ENCODE measurements at regions not wholly inside any gene's neighbourhood (a gene's known extent, or its start where the extent isn't known, plus 50 kb on each side); places are given as distances from the start of the nearest gene placed in this dataset.
"Not testable (repeated sequence)": the region's sequence is repeated elsewhere in the genome, so short reads cannot be mapped to it uniquely, and the experiment has no call there.

DNA sequence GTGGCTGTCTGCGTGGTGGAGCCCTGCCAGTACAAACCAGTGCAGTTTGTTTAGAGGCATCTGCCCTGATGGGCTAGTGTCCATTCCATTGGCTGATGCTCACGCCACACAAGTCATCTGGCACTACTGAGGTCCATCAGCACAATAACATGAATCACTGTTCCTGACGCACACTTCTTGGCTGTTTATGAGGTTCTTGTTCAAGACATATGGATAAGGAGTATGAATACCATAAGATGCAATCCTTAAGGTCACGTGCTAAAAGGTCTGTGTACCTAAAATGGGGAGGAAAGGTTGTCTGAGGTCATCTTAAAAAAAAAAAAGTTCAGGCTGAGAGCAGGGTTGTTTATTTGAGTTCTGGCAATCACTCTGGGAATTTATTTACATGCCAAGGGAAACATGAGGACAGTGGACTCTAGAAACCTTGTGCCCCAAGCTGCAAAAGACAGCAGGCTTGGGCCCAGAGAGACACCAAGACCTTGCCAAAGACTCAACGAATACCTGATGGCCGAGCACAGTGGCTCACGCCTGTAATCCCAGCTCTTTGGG lies 54.1 kb upstream of the SHLD1 start:
- DNase-seq (ENCODE audit: low read depth in 3 of 3), result no peak

DNA sequence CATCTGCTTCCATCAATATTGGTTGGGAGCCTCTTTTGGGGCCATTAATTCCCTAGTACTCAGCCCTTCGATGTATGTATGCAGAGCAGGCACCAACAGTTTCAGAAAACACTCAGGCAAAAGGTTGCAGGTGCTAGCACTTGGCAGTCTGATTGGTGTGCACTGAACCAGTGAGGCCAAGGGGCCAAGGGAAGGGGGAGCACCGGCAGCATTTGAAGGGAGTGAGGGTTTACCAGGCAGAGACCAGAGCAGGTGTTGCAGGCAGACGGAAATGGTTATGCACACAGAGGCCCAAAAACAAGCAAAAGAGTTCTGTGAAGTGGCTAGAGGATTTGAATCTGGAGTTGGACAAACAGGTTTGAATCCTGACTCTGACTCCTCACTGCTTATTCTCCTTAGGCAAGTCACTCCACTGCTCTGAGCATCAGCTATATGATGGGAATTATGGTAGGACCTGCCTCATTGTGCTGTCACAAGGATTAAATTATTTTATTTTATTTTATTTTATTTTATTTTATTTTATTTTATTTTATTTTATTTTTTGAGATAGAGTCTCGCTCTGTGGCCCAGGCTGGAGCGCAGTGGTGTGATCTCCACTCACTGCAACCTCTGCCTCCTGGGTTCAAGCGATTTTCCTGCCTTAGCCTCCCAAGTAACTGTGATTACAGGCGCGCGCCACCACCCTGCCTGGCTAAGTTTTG lies 58.1 kb upstream of the SHLD1 start:
- DNase-seq (ENCODE audit: low read depth in 3 of 3), result no peak

DNA sequence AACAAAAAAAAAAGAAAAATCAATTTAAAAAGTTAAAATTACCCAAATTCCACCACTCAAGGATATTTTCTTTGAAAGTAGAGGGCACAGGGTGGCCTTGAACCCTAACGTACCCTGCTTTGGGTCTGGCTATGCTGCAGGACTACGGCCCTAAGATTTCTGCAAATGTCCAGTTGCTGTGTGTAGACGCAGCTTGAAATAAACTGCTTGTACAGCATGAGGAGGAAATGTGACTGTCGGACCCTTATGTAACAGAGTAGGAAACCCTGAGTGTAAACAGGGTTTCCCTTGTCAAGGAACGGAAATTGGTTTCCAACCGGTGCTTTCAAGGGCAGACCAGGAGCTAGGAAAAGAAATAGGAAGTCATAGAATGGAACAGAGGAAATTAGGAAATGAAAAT lies 60.7 kb upstream of the SHLD1 start:
- no peak for DNase-seq (ENCODE audit: low read depth in 3 of 3)

DNA sequence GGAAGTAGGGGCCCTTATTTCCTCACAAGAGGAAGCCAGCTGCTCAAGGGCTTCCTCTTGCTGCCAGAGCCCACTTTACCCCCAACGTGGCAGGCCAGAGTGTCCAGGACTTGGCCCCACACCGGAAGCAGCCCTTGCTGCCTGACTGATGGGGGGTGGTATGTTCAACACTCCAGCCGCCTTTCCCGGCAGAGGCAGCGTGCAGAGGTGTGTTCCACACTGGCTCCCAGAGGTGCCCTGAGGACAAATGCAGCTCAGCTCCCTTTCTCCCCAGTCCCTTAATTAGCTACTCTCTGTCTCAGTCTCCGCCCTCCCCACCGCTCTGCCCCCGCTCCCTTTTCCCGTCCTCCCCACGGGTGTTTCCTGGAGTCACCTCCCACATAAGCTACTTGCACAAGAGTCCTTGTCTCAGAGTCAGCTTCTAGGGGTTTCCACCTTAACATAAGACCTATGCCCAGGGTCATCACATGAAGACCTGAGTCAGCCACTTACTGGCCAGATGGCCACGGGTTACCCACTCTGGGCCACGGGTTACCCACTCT lies 61.7 kb upstream of the SHLD1 start:
- no peak for DNase-seq (ENCODE audit: low read depth in 3 of 3)

DNA sequence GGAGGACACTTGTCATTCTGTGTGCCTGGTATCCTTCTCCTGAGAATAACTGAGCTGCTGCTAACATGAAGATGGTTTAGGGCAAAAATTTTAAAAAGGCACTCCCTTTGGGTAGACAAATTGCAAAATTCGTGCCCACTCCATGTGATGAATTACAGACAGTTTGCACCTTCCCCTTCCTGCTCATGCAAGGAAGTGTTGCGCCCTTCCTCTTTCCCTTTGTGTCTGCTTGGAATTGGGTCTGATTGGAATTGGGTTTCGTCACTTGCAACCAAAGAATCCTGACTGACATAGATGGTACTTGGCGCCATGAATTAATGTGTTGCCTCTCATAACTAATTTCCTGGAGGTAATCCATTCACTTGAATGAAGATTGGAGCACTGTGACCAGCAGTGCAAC lies 62.3 kb upstream of the SHLD1 start:
- DNase-seq (ENCODE audit: low read depth in 3 of 3), result no peak

DNA sequence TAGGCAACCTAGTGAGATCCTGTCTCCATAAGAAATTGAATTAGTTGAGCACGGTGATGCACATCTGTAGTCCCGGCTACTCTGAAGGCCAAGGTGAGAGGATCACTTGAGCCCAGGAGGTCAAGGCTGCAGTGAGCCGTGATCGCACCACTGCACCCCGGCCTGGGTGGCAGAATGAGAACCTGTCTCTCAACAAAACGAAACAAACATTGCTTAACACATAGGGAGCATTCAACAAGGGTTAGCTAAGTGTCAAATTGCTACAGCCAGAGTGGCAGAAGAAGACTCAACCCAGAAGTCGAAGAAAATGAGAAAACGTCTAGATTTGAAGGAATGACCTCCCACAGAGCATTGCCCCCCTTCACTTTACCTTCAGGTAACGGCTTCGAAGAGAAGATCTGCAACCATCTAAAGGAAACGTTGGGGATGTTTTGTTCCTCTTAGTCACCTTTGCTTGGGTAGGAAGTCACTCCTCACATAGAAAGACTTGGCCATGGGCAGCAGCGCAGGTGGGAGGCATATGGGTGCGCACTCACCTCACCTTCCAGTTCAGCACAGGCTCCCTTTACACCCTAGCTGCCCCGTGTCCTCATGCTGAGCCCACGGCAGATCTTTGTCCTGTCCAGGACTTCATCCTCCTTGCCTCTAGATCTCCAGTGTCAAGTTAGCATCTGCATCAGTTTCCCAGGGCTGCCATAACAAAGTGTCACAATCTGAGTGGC lies 63.7 kb upstream of the SHLD1 start:
- DNase-seq (ENCODE audit: low read depth in 3 of 3), result no peak

DNA sequence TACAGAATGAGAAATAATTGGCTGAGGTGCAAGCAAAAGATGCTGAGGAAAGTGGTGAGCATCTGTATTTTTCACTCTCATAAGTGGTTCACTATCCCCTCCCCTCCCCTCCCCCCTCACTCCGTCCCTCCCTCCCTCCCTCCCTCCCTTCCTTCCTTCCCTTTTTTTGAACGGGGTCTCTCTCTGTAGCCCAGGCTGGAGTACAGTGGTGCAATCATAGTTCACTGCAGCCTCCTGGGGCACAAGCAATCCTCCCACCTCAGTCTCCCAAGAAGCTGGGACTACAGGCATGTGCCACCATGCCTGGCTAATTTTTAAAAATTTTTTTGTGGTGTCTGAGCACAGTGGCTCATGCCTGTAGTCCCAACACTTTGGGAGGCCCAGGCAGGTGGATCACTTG lies 67.6 kb upstream of the SHLD1 start:
- DNase-seq (ENCODE audit: low read depth in 3 of 3), result not testable (repeated sequence)

DNA sequence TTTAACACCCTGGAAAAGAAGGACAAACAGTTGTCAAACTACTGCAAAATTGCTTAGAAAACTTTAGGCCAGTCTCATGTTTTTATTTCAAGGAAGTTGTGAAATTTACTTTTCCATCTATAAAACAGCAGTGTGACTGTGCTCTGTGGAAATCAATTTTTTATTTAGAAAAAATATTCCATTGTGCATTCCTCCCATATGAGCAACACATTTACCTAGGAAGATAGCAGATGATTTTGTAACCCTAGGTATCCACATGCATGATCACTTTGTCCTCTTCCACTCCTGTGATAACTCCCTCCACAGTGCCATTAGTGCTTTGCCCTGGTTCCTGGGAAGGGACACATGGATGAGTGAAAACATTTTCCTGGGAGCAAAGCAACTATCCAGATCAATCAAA lies 69.4 kb upstream of the GPCPD1 start:
- DNase-seq (ENCODE audit: low read depth in 3 of 3), result no peak

DNA sequence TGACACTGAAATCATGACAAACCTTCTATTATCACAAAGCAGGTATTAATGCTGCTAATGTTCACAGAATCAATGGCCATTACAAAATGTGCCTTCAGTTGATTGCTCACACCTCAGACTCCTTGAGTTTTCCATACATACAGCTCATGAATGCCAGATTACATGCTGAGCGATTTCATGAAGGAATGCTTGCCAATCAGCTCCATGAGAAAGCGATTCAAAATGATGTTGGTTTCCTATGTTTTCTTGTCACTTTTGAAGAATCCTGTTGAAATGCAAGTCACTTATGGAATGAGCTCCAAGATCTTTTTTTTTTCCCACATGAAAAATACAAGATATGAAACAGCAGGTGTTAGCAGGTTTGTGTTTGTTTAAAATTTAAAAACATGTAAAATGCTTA lies 68.0 kb upstream of the GPCPD1 start:
- DNase-seq (ENCODE audit: low read depth in 3 of 3), result no peak

DNA sequence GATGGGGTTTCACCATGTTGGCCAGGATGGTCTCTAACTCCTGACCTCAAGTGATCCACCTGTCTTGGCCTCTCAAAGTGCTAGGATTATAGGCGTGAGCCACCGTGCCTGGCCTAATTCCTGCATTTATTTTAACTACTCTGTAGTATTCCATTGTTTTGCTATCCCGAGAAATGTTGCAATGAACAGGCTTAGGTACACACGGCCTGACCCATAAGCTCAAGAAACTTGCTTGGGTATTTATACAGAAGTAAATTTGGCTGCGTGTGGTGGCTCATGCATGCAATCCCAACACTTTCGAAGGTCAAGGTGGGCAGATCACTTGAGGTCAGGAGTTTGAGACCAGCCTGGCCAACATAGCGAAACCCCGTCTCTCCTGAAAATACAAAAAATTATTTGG lies 67.1 kb upstream of the GPCPD1 start:
- DNase-seq (ENCODE audit: low read depth in 3 of 3), result not testable (repeated sequence)

DNA sequence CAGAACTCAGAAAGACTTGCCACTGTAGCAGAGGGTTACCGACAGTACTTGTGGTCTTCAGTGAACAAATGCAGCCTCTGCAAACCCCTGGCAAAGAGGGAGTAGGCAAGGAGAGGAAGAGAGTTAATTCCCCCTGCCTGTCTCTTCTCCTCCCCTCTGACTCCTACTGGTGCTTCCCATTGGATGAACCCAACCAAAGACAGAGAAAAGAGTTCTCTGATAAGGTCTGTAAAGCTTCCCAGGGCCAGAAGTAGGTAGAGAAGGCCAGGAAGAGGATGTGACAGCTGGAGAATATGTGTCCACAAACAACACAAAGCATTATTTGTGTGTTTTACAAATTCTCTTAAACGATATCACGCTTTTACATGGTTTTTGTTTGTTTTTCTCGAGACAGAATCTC lies 66.6 kb upstream of the GPCPD1 start:
- no peak for DNase-seq (ENCODE audit: low read depth in 3 of 3)

DNA sequence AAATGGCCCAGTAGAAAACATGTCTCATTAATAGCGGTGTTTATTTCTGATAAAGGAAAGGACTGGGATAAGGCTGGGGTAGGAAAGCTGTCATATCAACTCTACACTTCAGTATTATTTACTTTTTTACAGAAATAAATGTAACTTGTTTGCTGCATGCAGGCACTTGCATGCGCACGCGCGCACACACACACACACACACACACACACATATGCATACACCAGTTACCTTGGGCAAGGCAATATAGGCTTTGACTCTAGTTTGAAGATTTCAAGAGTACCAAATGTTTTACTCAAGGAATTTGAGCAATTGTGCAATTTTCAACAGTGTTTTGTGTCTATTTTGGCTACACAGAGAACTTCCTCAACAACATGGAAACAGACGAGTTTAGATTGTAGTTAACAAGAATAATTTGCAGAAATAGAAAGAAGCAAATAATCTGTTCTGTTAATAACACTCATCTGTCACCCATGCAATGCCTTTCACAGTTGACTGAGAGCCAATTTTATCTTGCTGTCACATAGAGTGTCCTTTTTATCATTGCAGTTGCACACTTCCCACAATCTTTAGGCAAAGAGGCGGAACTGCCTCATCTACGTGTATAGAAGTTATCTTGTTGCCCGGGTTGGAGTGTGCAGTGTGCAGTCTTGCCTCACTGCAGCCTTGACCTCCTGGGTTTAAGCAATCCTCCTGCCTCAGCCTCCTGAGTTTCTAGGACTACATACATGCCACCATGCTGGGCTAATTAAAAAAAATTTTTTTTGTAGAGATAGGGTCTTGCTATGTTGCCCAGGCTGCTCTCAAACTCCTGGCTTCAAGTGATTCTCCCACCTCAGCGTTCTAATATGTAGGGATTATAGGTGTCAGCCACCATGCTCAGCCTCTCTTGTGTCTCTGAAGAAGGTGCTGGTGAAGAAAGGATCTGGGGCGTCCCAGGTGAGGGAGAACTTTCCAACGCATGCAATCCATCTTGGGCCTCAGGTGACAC lies 64.6 kb upstream of the GPCPD1 start:
- DNase-seq (ENCODE audit: low read depth in 3 of 3), result no peak

DNA sequence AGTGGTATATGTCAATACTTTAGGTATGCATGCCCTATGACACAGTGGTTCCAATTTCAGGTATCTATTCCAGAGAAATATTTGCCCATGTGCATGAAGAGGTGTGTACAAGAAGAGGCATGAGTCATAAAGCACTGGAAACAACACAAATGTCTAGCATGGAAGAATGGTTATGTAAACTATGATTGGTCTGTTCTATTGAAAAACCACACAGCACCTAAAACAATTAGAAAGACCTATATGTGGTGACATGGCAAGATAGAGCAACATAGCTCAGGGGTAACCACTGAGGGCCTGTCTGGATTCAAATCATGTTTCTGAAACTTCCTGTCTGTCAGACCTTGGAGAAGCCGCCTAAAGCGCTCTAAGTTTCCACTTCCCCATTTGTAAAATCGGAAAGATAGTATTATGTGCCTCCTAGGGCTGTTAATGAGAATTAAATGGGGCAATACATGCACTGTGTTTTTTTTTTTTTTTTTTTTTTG lies 63.4 kb upstream of the GPCPD1 start:
- DNase-seq (ENCODE audit: low read depth in 3 of 3), result peak in 1 of 3 experiments; percentile 9

DNA sequence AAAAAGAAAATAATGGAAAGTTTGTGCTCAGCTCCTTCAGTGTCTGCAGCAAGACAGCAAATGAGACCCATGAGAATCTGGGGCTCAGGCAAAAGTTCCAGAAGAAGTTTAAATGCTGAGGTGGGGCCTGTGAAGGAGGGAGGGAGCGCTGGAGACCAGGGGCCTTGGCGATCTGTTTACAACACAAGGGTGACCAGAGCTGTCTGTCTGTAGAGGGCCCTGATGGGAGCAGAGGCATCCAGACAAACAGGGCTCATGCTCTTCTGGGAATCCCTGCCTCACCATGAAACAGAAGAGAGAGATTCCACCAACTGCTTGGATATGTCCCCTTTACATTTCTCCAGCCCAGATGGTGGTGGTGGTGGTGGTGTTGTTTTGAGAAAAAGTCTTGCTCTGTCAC lies 60.1 kb upstream of the GPCPD1 start:
- no peak for DNase-seq (ENCODE audit: low read depth in 3 of 3)

DNA sequence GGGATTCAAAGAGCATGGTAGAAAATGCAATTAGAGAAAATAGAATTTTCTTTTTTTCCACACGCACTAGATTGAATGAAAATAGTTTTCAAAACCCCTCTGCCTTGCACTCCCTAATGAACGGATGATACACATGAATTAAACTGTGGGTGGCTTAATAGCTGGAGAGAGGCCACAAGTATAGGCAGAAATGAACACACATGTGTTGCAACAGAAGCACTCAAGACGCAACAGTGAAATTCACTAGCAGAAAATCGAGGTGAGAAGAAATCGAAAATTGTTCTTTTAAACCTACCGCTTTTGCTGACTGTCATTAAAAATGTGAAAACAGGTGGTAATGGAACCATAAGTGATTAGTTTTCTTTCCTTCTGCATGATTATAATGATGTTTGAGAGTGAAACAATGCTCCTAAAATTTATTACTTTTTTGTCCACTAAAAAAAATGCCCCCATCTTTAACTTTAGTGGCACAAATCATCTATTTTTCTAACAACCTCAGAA lies 59.3 kb upstream of the GPCPD1 start:
- no peak for DNase-seq (ENCODE audit: low read depth in 3 of 3)

DNA sequence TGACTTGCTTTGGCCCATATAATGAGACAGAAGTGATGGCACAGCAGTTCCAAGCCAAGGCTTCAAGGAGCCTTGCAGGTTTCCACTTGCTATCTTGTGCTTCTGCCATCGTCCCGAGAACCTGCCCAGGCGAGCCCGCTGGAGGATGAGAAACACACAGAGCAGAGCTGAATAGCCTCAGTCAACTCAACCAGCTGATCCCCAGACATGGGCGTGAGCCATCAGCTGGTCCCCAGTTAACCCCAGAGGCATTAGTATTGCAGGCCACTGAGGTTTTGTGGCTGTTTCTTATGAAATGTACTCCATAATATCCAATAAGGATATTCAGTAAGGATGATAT lies 57.7 kb upstream of the GPCPD1 start:
- no peak for DNase-seq (ENCODE audit: low read depth in 3 of 3)

DNA sequence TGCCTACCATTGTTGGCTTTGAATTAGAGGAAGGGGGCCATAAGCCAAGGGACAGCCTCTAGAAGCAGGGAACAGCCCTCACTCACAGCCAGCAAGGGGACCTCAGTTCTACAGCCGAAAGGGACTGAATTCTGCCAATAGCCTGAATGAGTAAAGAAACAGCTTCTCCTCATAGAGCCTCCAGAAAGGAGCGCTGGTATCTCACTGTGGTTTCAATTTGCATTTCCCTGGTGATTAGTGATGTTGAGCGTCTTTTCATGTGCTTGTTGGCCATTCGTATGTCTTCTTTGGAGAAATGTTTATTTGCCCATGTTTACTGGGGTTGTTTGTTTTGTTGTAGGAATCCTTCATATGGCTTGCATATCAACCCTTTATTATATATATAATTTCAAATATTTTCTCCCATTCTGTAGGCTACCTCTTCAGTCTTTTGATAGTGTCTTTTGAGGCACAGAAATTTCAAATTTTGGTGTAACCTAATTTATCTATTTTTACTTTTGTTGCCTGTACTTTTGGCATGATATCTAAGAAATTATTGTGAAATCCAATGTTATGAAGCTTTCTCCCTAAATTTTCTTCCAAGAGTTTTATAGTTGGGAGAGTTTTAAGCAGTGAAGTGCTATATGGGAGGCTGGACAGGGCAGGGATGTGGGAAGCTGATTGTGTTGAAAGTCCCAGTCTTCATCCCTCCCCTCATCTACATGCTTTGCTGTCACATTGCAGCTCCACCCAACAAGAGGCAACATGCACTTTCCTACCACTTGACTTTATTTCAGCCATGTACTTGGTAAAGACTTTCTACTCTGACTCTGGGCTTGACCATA lies 57.1 kb upstream of the GPCPD1 start:
- no peak for DNase-seq (ENCODE audit: low read depth in 3 of 3)

DNA sequence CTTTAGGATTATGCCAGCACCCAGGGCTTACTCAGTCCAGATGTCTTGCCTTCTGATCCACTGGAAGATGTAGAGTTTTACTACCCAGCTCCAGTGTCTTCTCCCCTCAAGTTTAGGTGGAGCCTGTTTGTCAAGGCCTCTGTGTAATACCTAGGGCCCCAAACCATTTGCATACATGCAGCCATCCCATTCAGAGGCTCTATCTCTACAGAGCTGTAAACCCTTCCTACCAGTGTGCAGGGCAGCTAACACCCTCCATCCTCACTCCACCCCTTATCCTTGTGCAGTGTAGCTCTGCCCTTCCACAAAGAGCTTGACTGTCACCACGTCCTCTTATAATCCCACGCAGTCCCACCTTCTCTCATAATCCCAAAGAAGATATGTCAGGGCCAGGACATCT lies 54.6 kb upstream of the GPCPD1 start:
- DNase-seq (ENCODE audit: low read depth in 3 of 3), result no peak

DNA sequence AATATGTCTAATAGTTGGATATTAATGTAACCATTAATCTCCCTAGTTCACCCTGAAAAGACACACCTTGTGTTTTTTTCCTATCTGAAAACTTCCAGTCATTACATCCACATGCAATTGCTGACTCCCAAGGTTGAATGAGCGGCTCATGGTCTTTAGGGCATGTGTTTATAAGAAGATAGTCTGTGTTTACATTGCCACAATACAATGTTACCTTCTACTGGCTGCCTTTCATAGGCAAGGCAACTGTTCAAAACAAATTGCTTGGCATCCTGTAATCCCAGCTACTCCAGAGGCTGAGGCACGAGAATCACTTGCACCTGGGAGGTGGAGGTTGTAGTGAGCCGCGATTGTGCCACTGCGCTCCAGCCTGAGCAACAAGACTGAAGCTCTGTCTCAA lies 52.6 kb upstream of the GPCPD1 start:
- no peak for DNase-seq (ENCODE audit: low read depth in 3 of 3)

DNA sequence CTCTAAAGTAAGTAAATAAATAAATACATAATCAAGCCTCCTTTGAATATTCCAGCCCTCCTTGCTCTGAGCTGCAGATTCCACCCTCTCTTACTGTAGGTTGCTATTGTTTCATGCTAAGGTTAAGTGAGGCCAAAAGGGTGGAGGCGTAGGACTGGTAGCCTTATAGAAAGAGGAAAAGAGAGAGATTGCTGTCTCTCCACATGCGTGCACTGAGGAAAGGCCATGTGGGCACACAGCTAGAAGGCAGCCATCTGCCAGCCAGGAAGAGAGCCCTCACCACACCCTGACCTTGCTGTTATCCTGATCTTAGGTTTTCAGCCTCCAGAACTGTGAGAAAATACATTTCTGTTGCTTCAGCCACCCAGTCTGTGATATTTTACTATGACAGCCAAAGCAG lies 52.0 kb upstream of the GPCPD1 start:
- no peak for DNase-seq (ENCODE audit: low read depth in 3 of 3)

DNA sequence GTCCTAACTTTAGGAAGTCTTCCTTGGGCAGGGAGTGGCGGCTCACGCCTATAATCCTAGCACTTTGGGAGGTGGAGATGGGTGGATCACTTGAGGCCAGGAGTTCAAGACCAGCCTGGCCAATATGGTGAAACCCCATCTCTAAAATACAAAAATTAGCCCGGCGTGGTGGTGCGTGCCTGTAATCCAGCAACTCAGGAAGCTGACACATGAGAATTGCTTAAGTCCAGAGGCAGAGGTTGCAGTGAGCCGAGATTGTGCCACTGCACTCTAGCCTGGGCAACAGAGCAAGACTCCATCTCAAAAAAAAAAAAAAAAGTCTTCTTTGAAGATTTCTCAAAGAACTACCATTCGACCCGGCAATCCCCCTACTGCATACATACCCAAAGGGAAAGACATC lies 50.0 kb upstream of the GPCPD1 start:
- not testable (repeated sequence) for DNase-seq (ENCODE audit: low read depth in 3 of 3)

Measured in stimulated activated CD4-positive, alpha-beta T cell treated with anti-CD3 and anti-CD28 coated beads, TNF-alpha, amount 100 ng/mL, for 4 hours (primary cell).